Fibroblast of lung (primary cell): ENCODE measurements at regions not wholly inside any gene's neighbourhood (a gene's known extent, or its start where the extent isn't known, plus 50 kb on each side); places are given as distances from the start of the nearest gene placed in this dataset.

ENCODE experiments used
- DNase-seq, 2 donors: peaks; one replicate each; pipeline versions ENCODE4 v3.0.0 to v3.0.0-alpha.2; 2010; ENCODE audit warnings: low read depth in 2 of 2
- H2AFZ ChIP-seq: 2 replicates; pipeline ENCODE4 v1.5.1; 2012; ENCODE audit warnings: low read length, control low read depth, inconsistent platforms
- H3K27ac ChIP-seq: 2 replicates; pipeline ENCODE4 v1.5.1; 2011; ENCODE audit warnings: low read length, control low read depth; ENCODE audit not compliant: insufficient read depth
- H3K27me3 ChIP-seq: 2 replicates; pipeline ENCODE4 v1.5.1; 2011; ENCODE audit warnings: mild to moderate bottlenecking, low read length; ENCODE audit not compliant: control insufficient read depth, insufficient read depth
- H3K36me3 ChIP-seq: 2 replicates; pipeline ENCODE4 v1.5.1; 2011; ENCODE audit warnings: low read length; ENCODE audit not compliant: control insufficient read depth, insufficient read depth
- H3K4me1 ChIP-seq: 2 replicates; pipeline ENCODE4 v1.5.1; 2011; ENCODE audit warnings: low read length; ENCODE audit not compliant: control insufficient read depth, insufficient read depth; ENCODE audit errors: extremely low read depth
- H3K4me2 ChIP-seq: 2 replicates; pipeline ENCODE4 v1.5.1; 2011; ENCODE audit warnings: low read length, control low read depth; ENCODE audit not compliant: insufficient read depth; ENCODE audit errors: extremely low read depth
- H3K4me3 ChIP-seq, 4 experiments: fragments of 200-600 bp in 1 of 4; sonication (generic) in 1 of 4; replicated peaks in 1 of 4; 2 replicates each; pipeline ENCODE4 v1.5.1; 2011 to 2016; ENCODE audit warnings: low read length in 4 of 4, low read depth in 3 of 4, mild to moderate bottlenecking in 3 of 4, control low read depth in 2 of 4, inconsistent platforms in 1 of 4, mixed read lengths in 1 of 4; ENCODE audit not compliant: insufficient read depth in 1 of 4; ENCODE audit errors: control extremely low read depth in 1 of 4
- H3K79me2 ChIP-seq: 2 replicates; pipeline ENCODE4 v1.5.1; 2012; ENCODE audit warnings: mild to moderate bottlenecking, low read length, inconsistent platforms; ENCODE audit not compliant: control insufficient read depth, insufficient read depth
- H3K9ac ChIP-seq: 2 replicates; pipeline ENCODE4 v1.5.1; 2011; ENCODE audit warnings: mild to moderate bottlenecking, low read length, control low read depth; ENCODE audit not compliant: insufficient read depth
- H3K9me3 ChIP-seq: 2 replicates; pipeline ENCODE4 v1.5.1; 2012; ENCODE audit warnings: low read depth, low read length; ENCODE audit not compliant: control insufficient read depth, insufficient read depth
- H4K20me1 ChIP-seq: 2 replicates; pipeline ENCODE4 v1.5.1; 2011; ENCODE audit warnings: low read length; ENCODE audit not compliant: control insufficient read depth, insufficient read depth; ENCODE audit errors: extremely low read depth
- EZH2 ChIP-seq: IDR thresholded peaks from 2 replicates; pipeline ENCODE4 v1.5.1; 2012; ENCODE audit warnings: low read length, control low read depth, mild to moderate bottlenecking; ENCODE audit errors: missing control alignments
- TF ChIP-seq, protein P1 (sequence below), 2 donors: IDR thresholded peaks in 1 of 2; conservative IDR thresholded peaks in 1 of 2; 1 replicate in 1 of 2; 2 replicates in 1 of 2; pipeline ENCODE4 v1.5.1; 2011 to 2012; ENCODE audit warnings: low read length in 2 of 2, control low read depth in 1 of 2, inconsistent platforms in 1 of 2, low read depth in 1 of 2, mild to moderate bottlenecking in 1 of 2

DNA sequence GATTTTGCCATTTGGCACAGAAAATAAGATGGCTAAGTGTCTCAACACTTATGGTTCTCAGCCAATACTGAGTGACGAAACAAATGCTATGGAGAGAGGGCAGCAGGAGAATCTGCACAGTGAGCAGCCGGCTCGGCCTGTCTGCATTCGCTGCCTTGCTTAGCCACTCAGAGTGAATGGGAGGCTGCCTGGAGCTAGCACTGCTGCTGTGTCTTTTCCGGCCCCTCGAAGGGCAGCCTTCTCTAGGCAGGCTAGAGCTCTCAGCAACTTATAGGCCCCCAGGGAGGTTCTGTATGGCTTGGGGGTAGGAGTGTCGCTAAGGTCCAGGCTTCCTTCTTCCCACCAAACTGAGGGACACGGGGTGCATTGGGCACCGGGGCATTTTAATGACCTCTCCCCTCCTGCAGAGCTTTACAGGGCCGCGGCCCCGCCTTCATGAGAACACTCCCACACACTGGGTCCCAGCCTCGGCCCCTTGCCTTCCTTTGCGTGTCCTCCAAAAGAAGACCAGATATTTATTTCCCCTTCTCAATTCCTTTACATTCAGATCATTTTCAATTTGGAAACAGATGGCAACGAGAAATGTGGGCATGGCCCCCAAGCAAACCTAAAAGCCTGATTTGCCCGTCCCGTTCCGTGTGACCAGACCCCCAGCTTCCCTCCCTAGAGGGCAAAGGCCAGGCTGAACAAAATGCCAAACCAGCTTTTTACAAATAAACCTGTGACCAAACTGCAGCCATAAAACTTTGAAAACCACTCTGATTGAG lies 670.9 kb downstream of the TOX3 start:
- Histone ChIP-seq H4K20me1 (no peaks in the 10 kb centered on the region), H2AFZ (no peak overlapping the region), H3K4me2 (no peak overlapping the region), H3K79me2 (no peaks in the 10 kb centered on the region), H3K27ac (peak overlapping the region; percentile 2), H3K4me1 (peaks cover 22% of the 10 kb centered on the region), H3K27me3 (no peaks in the 10 kb centered on the region), H3K9ac (no peak overlapping the region), H3K9me3 (no peaks in the 10 kb centered on the region), H3K36me3 (no peaks in the 10 kb centered on the region), H3K4me3 (no peak overlapping the region)
- no peak for DNase-seq
- TF ChIP-seq, protein P1, sequence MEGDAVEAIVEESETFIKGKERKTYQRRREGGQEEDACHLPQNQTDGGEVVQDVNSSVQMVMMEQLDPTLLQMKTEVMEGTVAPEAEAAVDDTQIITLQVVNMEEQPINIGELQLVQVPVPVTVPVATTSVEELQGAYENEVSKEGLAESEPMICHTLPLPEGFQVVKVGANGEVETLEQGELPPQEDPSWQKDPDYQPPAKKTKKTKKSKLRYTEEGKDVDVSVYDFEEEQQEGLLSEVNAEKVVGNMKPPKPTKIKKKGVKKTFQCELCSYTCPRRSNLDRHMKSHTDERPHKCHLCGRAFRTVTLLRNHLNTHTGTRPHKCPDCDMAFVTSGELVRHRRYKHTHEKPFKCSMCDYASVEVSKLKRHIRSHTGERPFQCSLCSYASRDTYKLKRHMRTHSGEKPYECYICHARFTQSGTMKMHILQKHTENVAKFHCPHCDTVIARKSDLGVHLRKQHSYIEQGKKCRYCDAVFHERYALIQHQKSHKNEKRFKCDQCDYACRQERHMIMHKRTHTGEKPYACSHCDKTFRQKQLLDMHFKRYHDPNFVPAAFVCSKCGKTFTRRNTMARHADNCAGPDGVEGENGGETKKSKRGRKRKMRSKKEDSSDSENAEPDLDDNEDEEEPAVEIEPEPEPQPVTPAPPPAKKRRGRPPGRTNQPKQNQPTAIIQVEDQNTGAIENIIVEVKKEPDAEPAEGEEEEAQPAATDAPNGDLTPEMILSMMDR (conservative IDR thresholded peaks at IDR 0.05 in 1 of 2, IDR thresholded peaks at IDR 0.05 in 1 of 2; ENCODE audit: low read depth in 1 of 2, low read length in 2 of 2) = no peak
- no peak for TF ChIP-seq EZH2

DNA sequence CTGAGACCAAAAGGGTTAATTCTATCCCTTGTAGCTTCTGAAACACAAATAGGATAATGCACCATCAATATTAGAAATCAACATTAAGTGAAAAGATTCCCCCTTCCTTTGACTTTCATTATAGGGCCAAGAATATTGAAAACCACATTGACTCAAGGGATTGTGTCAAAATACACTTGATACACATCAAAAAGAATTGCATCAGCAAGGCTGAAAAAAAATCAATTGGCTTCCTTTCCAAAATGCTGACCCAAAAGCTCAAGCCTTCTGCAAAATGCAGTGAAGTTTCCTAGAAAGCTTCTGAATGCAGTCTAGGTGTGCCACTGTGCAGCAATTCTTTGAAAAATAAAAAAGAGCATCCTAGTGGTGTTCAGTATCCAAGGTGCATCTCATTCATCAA lies 674.4 kb downstream of the TOX3 start:
- Histone ChIP-seq H3K9ac (no peak overlapping the region), H3K4me2 (no peak overlapping the region), H3K27ac (no peak overlapping the region), H3K9me3 (no peaks in the 10 kb centered on the region), H3K27me3 (no peaks in the 10 kb centered on the region), H2AFZ (no peak overlapping the region), H3K4me1 (peaks cover 15% of the 10 kb centered on the region), H3K79me2 (no peaks in the 10 kb centered on the region), H3K36me3 (no peaks in the 10 kb centered on the region), H3K4me3 (no peak overlapping the region), H4K20me1 (no peaks in the 10 kb centered on the region)
- TF ChIP-seq, protein P1 (conservative IDR thresholded peaks at IDR 0.05 in 1 of 2, IDR thresholded peaks at IDR 0.05 in 1 of 2; ENCODE audit: low read depth in 1 of 2, low read length in 2 of 2) = no peak
- no peak for TF ChIP-seq EZH2
- DNase-seq = peak in 1 of 2 donors; percentile 68

DNA sequence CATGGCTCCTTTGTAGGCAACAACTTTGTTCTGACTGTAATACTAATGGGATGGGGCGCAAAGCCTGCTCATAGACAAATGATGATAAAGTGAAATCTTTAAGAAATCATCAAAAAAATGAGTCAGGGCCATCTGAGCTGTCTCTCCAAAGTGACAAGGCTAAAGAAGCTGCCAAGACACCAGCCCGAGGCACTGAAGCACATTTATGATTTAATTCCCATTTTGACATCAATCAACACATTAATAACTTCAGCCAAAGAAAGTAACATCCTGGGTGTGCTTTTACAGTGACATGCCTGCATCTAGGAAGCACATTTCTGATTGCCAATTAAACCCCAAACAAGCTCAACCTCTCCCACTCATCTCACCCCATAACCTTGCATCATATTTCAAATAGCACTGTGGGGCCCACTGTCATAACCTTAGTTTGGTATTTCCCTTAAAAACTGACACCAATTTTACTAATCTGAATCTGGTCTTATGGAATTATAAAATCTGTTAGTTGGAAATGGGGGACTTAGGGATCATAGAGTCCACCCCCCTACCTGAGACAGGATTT lies 676.6 kb downstream of the TOX3 start:
- H3K4me1 ChIP-seq = peaks cover 9% of the 10 kb centered on the region
- H4K20me1 ChIP-seq = no peaks in the 10 kb centered on the region
- no peak overlapping the region for H3K27ac ChIP-seq
- H2AFZ ChIP-seq = no peak overlapping the region
- H3K4me2 ChIP-seq = no peak overlapping the region
- no peaks in the 10 kb centered on the region for H3K79me2 ChIP-seq
- H3K36me3 ChIP-seq = no peaks in the 10 kb centered on the region
- TF ChIP-seq, protein P1 (conservative IDR thresholded peaks at IDR 0.05 in 1 of 2, IDR thresholded peaks at IDR 0.05 in 1 of 2; ENCODE audit: low read depth in 1 of 2, low read length in 2 of 2) = no peak
- no peak for TF ChIP-seq EZH2
- H3K4me3 ChIP-seq = no peak overlapping the region
- H3K9me3 ChIP-seq = no peaks in the 10 kb centered on the region
- H3K27me3 ChIP-seq = no peaks in the 10 kb centered on the region
- no peak for DNase-seq
- H3K9ac ChIP-seq = no peak overlapping the region
